Stimulated activated CD8-positive, alpha-beta memory T cell treated with anti-CD3 and anti-CD28 coated beads, Interleukin-7, amount 100 ng/mL, for 24 hours (primary cell): ENCODE measurements at regions not wholly inside any gene's neighbourhood (a gene's known extent, or its start where the extent isn't known, plus 50 kb on each side); places are given as distances from the start of the nearest gene placed in this dataset.

Experiments
- DNase-seq: peaks from one replicate; pipeline ENCODE4 v3.0.0-alpha.2; 2020; ENCODE audit warnings: low read depth

GRCh38 chr10:131691481-131692090 is 209.2 kb upstream of the PPP2R2D start:
- no peak for DNase-seq

- DNase-seq, result no peak
Measured at GRCh38 chr10:131692176-131692575, 208.6 kb upstream of the PPP2R2D start.

DNA sequence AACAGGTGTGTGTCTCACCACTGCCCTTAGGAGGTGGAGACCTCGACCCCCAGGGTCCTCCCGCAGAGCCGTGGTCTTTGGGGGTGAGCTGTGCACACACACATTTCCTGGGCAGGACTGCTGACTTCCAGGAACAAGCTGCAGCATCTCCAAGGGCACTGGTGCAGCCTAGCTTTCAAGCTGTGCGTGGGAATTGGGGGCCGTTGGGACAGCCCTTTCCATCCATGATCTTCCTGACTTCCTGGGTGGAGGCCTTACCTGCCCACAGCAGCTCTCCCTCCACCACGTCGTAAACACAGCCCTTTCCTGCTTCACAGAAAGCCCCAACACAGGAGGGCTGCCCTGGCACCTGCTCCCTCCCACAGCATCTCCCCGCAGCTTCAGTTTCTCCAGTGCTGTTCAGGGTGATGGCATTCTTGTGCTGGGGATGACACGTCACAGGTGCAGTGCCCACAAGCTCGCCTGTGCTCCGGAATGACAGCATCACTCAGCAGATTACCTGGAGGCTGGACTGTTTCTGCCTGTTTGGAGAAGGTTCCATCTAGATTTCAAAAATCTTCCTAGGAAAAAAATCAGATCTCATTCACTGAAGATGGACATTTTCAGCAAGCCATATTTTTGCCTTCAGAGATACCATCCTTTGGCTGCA is 208.0 kb upstream of the PPP2R2D start:
- DNase-seq, result no peak

GRCh38 chr10:131693766-131694165 is 207.0 kb upstream of the PPP2R2D start:
- no peak for DNase-seq

- DNase-seq, result no peak
Measured at GRCh38 chr10:131694168-131694780, 206.5 kb upstream of the PPP2R2D start.

DNA sequence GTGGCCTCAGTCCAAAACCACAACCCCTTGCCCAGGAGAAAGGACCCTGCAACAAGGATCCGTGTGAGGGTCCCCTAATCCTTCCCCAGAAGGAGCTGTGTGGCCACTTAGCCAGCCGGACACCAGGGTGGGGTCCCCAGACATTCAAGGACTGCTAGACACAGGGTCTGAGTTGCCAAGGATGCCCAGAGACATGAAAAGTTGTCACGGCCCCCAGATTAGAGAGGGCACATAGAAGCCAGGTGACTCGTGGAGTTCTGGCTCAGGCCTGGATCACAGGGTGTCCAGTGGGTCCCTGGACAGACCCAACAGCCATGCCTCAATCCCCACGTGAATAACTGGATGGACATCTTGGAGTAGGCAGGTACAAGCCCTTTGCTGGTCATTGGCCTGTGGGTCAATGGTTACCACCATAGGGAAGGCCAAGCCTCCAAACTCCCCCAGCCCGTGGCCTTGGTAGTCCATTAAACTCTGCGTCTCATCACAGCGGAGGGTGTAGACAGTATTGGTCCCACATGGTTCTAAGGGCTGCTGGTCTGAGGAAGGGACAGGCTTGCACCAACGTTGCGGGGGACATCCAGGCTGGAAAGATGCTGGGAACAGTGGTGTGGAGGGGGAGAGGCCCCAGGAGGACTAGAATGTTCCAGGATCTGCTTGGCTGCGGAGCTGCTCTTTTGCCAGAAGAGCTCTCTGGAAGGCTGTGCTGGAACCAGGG is 205.9 kb upstream of the PPP2R2D start:
- DNase-seq, result no peak

DNA sequence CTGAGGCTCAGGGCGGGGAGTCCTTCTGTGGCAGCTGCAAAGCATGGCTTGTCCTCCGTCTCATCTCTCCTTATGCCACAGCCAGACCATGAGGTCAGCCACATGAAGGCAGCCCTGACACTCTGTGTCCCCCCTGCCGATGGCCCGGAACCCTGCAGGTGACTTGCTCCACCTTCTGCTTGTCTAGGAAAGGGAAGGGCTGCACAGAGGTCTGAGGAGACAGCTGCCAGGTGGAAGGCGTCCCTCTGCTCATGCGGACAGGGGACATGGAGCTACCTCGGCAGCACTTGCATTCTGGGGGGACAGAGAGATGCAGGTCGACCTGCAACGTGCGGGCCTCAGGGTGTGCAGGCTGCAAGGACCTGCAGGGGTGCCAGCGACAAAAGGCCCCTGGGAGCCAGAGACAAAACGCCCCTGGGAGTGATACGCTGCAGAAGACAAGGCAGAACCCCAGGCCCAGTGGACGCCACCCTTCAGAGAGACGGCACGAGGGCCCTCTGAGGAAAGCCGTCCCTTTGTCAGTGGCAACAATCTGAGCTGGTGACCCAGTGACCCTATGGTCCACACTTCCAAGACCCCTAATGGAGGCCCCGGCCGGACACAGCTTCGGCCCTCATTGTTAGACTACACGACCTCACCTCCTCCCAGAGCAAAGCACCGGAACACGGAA is 205.2 kb upstream of the PPP2R2D start:
- DNase-seq, result no peak

DNA sequence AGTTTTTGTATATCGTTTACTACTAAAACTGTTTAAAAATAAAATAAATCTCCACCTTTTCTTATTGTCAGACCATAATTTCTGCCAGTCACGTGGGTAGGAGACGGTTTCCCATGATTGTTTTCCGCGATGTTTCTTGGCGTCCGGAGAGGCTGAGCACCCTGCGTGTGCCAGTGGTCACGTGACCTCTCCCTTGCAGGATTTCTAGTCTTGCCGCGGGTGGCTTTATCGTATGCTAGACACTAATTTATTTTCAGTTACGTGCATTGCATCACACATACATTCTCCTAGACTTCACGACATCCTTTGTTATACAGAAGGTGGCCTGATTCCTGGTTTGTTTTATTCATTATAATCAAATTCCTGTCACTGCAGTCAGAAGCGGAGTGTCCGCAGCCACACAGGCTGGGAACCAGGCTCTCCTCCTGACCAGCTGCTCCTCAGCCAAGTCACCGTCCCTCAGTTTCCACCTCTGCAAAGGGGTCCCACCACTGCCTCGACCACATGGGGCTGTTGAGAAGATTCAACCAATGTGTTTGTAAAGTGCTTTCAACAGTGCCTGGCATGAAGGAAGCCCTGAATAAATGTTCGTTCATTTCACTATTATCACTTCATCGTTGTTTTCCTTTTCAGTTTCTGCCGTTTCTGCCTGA is 203.2 kb upstream of the PPP2R2D start:
- DNase-seq, result no peak

DNA sequence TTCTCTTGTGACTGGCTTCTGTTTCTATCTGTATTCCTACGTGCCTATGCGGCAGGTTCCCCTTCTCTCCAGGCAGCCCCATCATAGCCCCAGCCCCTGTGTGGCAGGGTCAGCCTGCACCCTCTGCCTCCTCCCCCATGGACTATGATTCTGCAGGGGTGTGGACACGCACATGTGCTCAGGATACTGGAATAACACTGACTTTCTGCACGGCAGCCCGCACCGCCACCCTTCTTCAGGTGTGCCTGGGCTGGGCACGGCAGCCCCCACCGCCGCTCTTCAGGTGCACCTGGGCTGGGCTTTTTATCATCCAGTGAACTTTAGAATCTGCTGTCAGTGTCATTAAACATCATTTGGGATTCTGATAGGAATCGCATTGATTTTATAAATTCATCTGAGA is 202.6 kb upstream of the PPP2R2D start:
- DNase-seq, result no peak

GRCh38 chr10:131698986-131699385 is 201.8 kb upstream of the PPP2R2D start:
- no peak for DNase-seq

DNA sequence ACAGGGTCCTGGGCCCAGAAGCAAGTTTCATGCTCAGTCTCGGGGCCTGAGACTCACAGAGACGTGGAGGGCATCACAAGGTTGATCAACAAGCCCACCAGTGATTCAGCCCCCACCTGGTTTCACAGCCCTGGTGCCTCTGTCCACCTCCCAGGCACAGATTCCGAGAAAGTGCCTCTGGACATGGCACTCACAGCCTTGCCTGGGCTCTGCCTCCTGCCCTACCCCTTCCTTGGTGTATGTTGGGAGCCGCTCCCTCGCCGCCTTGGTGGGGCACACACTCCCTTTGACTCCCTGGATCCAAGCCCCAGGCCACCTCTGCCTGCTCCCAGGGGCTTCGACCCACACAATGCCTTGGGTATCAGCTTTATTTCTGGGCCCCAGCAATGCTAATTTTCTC is 200.8 kb upstream of the PPP2R2D start:
- DNase-seq, result no peak

DNA sequence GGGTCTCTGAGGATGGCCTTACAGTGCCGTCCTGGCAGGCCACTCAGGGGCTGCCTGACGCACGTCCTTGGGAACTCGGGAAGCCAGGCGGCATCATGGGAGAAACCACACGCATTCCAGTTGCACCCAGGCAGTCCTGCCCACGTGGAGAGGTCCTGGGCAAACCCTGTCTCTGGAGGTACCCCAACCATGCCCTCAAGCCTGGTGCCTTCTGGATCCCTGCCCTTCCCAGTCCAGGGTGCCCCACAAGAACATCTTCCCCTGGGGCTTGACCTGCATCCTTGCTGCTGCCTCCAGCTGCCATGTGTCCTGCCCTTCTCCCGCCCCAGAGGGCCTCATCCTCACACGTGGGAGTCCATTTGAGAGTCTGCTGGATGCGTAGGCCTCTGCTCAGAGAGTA is 200.3 kb upstream of the PPP2R2D start:
- DNase-seq, result no peak

DNA sequence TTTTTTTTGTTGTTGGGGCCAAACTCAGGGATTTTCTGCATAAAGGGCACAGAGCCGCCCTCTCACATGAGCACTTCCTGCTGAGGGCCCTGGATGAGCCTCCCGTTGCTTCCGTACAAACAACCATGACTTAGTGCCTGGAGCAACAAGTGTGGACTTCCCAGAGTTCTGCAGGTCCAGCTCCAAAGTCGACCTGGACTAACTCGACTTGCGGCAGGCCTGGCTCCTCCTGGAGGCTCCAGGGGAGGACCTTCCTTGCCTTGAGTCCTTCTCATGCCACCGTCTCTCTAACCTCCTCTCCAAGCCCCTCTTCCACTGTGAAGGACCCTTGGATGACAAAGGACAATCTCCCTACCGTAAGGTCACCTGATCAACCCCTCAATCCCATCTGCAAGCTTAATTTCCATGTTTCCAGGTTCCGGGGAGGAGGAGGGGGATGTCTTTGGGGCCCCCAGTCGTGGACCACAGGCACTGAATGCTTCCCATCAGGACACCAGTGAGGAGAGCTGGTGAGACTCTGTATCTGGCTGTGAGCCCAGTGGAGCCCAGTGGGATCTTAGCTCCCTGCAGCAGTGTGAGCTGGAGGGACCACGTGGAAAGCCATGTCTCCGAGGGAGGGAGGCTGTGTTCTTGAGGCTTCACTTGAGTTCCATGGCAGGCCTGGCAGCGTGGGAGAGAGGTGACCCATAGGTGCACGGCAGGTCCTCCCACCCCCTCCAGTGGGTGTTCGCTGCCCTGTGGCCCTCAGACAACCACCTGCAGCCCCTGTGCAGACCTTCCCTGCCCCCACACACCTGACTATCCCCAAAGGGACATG is 199.5 kb upstream of the PPP2R2D start:
- DNase-seq, result no peak

DNA sequence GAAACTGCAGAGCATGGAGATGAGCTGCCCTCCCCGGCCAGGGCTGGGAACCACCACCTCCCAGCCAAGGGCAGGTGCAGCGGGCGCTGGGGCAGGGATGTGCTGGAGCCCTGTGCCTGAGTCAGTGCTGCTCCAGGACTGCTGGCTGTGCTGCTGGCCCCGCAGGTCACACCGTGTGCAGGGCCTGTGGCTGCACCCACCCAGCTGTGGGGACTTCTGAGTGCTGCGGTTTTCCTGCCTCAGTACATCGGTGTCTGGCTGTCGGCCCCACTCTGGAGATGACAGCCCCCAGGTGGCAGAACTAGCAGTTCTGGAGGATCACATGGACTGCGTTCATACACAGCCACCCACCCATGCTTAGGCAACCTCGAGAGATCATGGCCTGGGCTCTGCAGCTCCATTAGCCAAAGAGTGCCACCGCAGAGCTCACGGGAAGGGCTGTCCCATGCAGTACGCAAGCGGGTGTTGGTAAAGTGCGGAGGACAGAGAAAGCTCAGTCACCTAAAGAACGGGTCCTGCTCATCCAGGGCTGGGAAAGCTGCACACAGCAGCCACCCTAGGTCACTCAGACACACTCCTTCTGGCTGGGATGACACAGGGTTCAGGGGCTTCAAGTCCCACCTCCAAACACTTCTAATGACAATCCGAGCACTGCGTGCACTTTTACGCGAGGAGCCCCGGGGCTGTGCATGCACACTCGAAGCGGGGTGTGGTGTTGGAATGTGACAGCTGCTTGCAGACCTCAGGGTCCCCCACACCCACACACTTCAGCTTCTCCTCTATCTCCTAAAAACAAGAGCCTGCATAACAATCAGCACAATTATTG is 198.1 kb upstream of the PPP2R2D start:
- DNase-seq, result no peak

GRCh38 chr10:131703541-131703940 is 197.3 kb upstream of the PPP2R2D start:
- DNase-seq, result no peak

GRCh38 chr10:131703941-131704340 is 196.9 kb upstream of the PPP2R2D start:
- no peak for DNase-seq

DNA sequence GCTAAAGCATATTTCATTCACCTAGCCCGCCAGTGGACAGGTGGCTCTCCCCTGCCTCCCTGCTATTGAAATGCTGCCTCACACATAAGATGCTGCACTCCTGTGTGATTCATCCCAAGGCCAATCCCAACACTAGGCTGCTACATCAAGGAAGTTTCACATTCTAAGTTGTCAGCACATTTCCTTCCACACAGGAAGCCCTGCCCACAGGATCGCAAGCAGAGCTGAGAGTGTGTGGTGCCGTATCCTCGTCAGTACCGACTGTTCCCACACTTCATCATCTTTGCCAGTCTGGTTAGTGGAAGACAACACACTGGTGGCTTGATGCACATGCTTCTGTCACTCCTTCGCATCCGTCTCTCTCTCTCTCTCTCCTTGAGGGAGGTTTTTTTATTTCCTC is 194.3 kb upstream of the PPP2R2D start:
- no peak for DNase-seq

DNA sequence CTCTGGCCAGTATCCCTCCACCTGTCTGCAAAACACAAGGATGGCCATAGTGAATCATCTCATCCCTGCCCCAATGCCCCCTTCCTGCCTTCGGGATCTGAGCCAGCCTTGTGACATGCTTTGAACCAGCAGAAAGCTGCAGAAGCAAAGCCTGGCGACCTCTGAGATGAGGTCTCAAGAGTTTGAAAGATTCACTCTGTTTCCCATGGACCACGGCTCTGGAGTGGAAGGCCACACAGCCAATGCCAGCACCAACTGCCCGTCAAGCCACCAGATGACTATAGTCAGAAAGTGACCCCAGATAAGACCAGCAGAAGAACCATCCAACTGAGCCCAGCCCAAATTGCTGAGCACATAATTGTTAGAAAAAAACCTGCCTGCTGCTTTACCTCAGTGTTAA is 193.9 kb upstream of the PPP2R2D start:
- DNase-seq, result no peak

DNA sequence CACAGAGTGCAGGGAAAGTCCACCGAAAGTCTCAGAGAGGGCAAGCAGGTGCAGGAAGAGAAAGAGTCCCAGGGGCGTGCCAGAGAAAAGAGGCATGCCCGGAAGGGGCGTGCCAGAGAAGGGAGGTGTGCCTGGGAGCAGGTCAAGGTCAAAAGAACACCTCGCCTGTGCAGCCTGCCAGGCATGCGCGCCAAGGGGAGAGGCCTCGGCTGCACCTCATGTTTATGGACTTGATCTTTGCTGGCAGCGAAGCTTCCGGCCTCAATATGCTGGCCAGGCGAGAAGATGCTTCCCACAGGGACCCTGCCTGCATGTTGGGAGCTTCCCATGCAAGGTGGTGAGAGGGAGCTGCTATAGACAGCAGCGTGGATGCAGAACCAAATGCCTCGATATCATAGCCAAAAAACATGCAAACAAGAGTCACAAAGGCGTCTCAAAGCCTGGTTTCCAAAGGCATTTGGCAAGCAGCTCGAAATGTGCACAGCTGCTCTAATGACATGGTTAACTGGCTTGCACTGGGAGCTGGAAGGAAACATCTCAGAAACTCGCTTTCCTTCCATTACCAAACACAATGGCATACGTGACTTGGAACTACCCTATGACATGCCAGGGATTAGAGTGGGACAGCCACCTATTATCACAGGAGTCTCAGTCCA is 192.5 kb upstream of the PPP2R2D start:
- no peak for DNase-seq
